ENCODE measurements at regions not wholly inside any gene's neighbourhood (a gene's known extent, or its start where the extent isn't known, plus 50 kb on each side); places are given as distances from the start of the nearest gene placed in this dataset.
A peak's percentile ranks its signal among the peaks of the same experiment; 100 is the strongest.

DNA sequence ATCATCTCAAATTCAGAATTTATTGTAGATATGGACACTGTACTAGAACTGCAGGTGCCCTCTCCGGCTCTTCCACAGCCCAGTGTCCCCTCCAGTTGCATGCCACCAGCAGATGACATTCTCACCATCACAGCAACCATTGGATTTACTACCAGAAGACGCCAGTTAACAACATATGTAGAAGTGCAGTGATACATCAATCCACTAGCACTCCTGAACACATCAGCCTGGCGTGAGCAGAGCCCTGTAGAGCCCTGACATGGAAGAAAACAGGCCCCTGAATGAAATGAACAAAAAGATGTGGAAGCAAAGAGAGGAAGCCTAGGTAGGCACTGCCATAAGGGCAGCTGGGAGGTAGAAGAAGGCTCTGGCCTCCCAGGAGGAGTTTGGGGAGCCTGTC, 73.1 kb upstream of the GALNT2 start:
- no peak for TF ChIP-seq CTCF (IDR thresholded peaks at IDR 0.05)
- TF ChIP-seq EZH2 (IDR thresholded peaks at IDR 0.05; ENCODE audit: borderline replicate concordance, insufficient read depth, low read depth, low read length, poor library complexity, severe bottlenecking) = no peak
- peak overlapping the region; percentile 4 for H2AFZ ChIP-seq (ENCODE audit: insufficient read depth, low read depth, low read length, poor library complexity, severe bottlenecking)
- ATAC-seq (ENCODE audit: low read depth) (no peak), DNase-seq (no peak)
- intact Hi-C loops (cut with micrococcal nuclease) = loop anchor here (10.0 kb wide), 1 partner anchor 51 kb away; no protein-coding TSS in a partner anchor
- Mint-ChIP-seq H3K27me3 (no peaks in the 10 kb centered on the region), H3K9me3 (ENCODE audit: insufficient read depth) (no peaks in the 10 kb centered on the region), H3K27ac (peak overlapping the region; percentile 39), H3K4me1 (peaks cover 5% of the 10 kb centered on the region), H3K4me3 (no peak overlapping the region)
- POLR2A ChIA-PET = no interaction called here
- no peaks in the 10 kb centered on the region for H3K36me3 ChIP-seq (replicated peaks in 1 of 2; ENCODE audit: control extremely low read depth in 1 of 2, control insufficient read depth in 1 of 2, extremely low read depth in 1 of 2, insufficient read depth in 2 of 2, low read length in 1 of 2)
- H3K27ac ChIP-seq (ENCODE audit: low read length in 2 of 2) = no peak overlapping the region
- no peak overlapping the region for H3K4me2 ChIP-seq (replicated peaks; ENCODE audit: low read depth, low read length, poor library complexity, severe bottlenecking)
- H3K9me3 ChIP-seq (ENCODE audit: control extremely low read depth in 1 of 3, control insufficient read depth in 2 of 3, insufficient read depth in 1 of 3, low read length in 2 of 3) = no peaks in the 10 kb centered on the region
- no peak overlapping the region for H3K9ac ChIP-seq (ENCODE audit: low read length)
- CTCF ChIA-PET = no interaction called here
- H3K27me3 ChIP-seq (replicated peaks in 1 of 4; ENCODE audit: control extremely low read depth in 1 of 4, control insufficient read depth in 3 of 4, insufficient read depth in 4 of 4, low read length in 3 of 4) = no peaks in the 10 kb centered on the region
- H3K4me3 ChIP-seq (ENCODE audit: control extremely low read depth in 1 of 5, extremely low read depth in 1 of 5, insufficient read depth in 1 of 5, low read depth in 2 of 5, low read length in 4 of 5) = no peak overlapping the region
- H4K20me1 ChIP-seq (ENCODE audit: control insufficient read depth, insufficient read depth, low read length, poor library complexity, severe bottlenecking) = no peaks in the 10 kb centered on the region
- peaks cover 3 to 4% of the 10 kb centered on the region in 2 donors for H3K4me1 ChIP-seq (ENCODE audit: control insufficient read depth in 2 of 2, insufficient read depth in 2 of 2, low read length in 2 of 2)
- whole genome bisulfite sequencing (ENCODE audit: insufficient coverage) = 75% methylated on average over 1 of the region's 3 CpGs
- H3K79me2 ChIP-seq (ENCODE audit: control insufficient read depth, insufficient read depth, low read length) = no peaks in the 10 kb centered on the region

DNA sequence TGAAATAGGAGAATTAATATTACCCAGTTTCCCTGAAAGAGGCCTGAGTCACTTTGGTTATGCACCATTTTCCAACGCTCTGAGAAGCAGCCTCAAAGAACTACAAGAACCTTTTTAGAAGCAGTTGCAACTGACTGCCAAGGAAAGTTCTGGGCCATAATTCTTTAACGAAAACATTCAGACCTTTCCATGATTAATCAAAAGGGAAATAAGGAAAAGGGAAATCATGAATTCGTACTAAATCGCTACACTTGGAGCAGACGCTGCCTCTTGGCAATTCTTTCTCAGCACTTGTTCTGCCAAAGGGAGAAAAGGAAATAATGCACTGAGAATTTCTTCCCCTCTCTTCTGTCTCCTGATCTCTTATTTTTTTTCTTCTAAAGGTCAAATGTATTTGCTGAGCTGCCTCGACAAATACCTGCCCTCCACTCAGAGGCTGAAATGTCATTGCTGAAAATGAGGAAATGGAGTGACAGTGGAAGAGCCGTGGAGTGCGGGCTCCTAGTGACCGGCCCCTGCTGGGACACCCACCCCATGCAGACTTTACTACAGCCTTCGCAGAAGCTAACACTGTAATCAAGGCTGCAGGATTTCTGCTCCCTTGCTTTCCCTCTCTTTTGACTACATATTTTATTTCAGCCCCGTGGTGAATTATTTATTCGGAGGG, 67.9 kb upstream of the GALNT2 start:
- no peak overlapping the region for H3K4me2 ChIP-seq (replicated peaks; ENCODE audit: low read depth, low read length, poor library complexity, severe bottlenecking)
- no peak for TF ChIP-seq EZH2 (IDR thresholded peaks at IDR 0.05; ENCODE audit: borderline replicate concordance, insufficient read depth, low read depth, low read length, poor library complexity, severe bottlenecking)
- no peak for TF ChIP-seq CTCF (IDR thresholded peaks at IDR 0.05)
- H3K9me3 Mint-ChIP-seq (ENCODE audit: insufficient read depth) = no peaks in the 10 kb centered on the region
- H3K27ac Mint-ChIP-seq = no peak overlapping the region
- H3K36me3 ChIP-seq (replicated peaks in 1 of 2; ENCODE audit: control extremely low read depth in 1 of 2, control insufficient read depth in 1 of 2, extremely low read depth in 1 of 2, insufficient read depth in 2 of 2, low read length in 1 of 2) = no peaks in the 10 kb centered on the region
- WGBS (ENCODE audit: insufficient coverage) = 69% methylated on average over 3 of the region's 12 CpGs
- intact Hi-C loops (cut with micrococcal nuclease) = loop anchor here (10.0 kb wide), 1 partner anchor 46 kb away; no protein-coding TSS in a partner anchor
- ATAC-seq (ENCODE audit: low read depth) = no peak
- ChIA-PET CTCF (interaction anchor here (1.0 kb wide), 1 partner anchor 9 kb away, joined by 3 read pairs; no protein-coding TSS in a partner anchor), POLR2A (no interaction called here)
- DNase-seq = no peak
- H3K4me3 Mint-ChIP-seq = no peak overlapping the region
- no peaks in the 10 kb centered on the region for H4K20me1 ChIP-seq (ENCODE audit: control insufficient read depth, insufficient read depth, low read length, poor library complexity, severe bottlenecking)
- no peak overlapping the region for H3K27ac ChIP-seq (ENCODE audit: low read length in 2 of 2)
- H3K4me3 ChIP-seq (ENCODE audit: control extremely low read depth in 1 of 5, extremely low read depth in 1 of 5, insufficient read depth in 1 of 5, low read depth in 2 of 5, low read length in 4 of 5) = no peak overlapping the region
- H3K9me3 ChIP-seq (ENCODE audit: control extremely low read depth in 1 of 3, control insufficient read depth in 2 of 3, insufficient read depth in 1 of 3, low read length in 2 of 3) = no peaks in the 10 kb centered on the region
- no peak overlapping the region for H2AFZ ChIP-seq (ENCODE audit: insufficient read depth, low read depth, low read length, poor library complexity, severe bottlenecking)
- H3K9ac ChIP-seq (ENCODE audit: low read length) = no peak overlapping the region
- no peaks in the 10 kb centered on the region for H3K79me2 ChIP-seq (ENCODE audit: control insufficient read depth, insufficient read depth, low read length)
- H3K4me1 Mint-ChIP-seq = no peaks in the 10 kb centered on the region
- no peaks in the 10 kb centered on the region for H3K4me1 ChIP-seq (ENCODE audit: control insufficient read depth in 2 of 2, insufficient read depth in 2 of 2, low read length in 2 of 2)
- H3K27me3 Mint-ChIP-seq = peaks cover 9% of the 10 kb centered on the region
- peaks cover 0 to 2% (median 0%) of the 10 kb centered on the region in 4 experiments for H3K27me3 ChIP-seq (replicated peaks in 1 of 4; ENCODE audit: control extremely low read depth in 1 of 4, control insufficient read depth in 3 of 4, insufficient read depth in 4 of 4, low read length in 3 of 4)

Measured in B cell (primary cell).